Stimulated activated naive CD8-positive, alpha-beta T cell treated with anti-CD3 and anti-CD28 coated beads, Interleukin-15, amount 100 ng/mL, for 72 hours (primary cell): ENCODE measurements at regions not wholly inside any gene's neighbourhood (a gene's known extent, or its start where the extent isn't known, plus 50 kb on each side); places are given as distances from the start of the nearest gene placed in this dataset.

Source experiments
- ATAC-seq: fragments of 150-1000 bp; cut with Tn5 transposase; 2 replicates; pipeline ENCODE4 v1.10.0; 2021; ENCODE audit warnings: mild to moderate bottlenecking, moderate library complexity
- DNase-seq, 2 donors: peaks; one replicate each; pipeline ENCODE4 v3.0.0; 2021 to 2022
- H3K27ac Mint-ChIP-seq, 2 donors: one replicate each; pipeline ENCODE4 v1.8.0; 2022; ENCODE audit warnings: mild to moderate bottlenecking in 2 of 2, mixed read lengths in 2 of 2, moderate library complexity in 2 of 2
- H3K27me3 Mint-ChIP-seq: one replicate; pipeline ENCODE4 v1.8.0; 2022; ENCODE audit warnings: mixed read lengths
- H3K4me1 Mint-ChIP-seq: one replicate; pipeline ENCODE4 v1.8.0; 2022; ENCODE audit warnings: mild to moderate bottlenecking, mixed read lengths
- H3K4me3 Mint-ChIP-seq, 2 donors: one replicate each; pipeline ENCODE4 v1.8.0; 2022; ENCODE audit warnings: mild to moderate bottlenecking in 2 of 2, mixed read lengths in 2 of 2, moderate library complexity in 1 of 2
- H3K9me3 Mint-ChIP-seq, 2 donors: one replicate each; pipeline ENCODE4 v1.8.0; 2022; ENCODE audit warnings: mixed read lengths in 2 of 2

- ATAC-seq (no peak), DNase-seq (no peak)
- H3K27ac Mint-ChIP-seq = no peak overlapping the region
- no peaks in the 10 kb centered on the region for H3K27me3 Mint-ChIP-seq
- no peak overlapping the region for H3K4me3 Mint-ChIP-seq
- no peaks in the 10 kb centered on the region for H3K4me1 Mint-ChIP-seq
- H3K9me3 Mint-ChIP-seq = no peaks in the 10 kb centered on the region
Measured at GRCh38 chr2:56012221-56012765, 88.7 kb upstream of the EFEMP1 start.

DNA sequence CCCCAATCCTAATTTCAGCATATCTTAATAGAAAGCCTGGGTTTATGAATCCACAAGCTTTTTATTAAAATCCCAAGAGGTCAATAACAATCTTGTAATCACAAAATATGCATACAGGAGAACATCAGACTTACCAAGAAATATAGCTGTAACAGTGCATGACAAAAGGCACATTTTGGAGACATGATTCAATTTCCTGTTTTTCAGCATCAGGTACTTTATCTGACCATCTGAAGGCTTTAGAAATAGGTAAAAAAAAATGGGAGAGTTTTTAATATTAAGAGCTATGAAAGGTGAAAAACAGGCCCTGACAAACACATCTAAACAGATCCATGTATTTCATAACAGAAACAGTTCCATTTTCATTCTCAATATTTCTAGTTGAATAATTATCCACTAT is 89.9 kb upstream of the EFEMP1 start:
- no peak for DNase-seq
- H3K9me3 Mint-ChIP-seq = no peaks in the 10 kb centered on the region
- no peak for ATAC-seq
- H3K27ac Mint-ChIP-seq = no peak overlapping the region
- no peak overlapping the region for H3K4me3 Mint-ChIP-seq
- no peaks in the 10 kb centered on the region for H3K4me1 Mint-ChIP-seq
- no peaks in the 10 kb centered on the region for H3K27me3 Mint-ChIP-seq

- H3K9me3 Mint-ChIP-seq = no peaks in the 10 kb centered on the region
- H3K27ac Mint-ChIP-seq = no peak overlapping the region
Measured at GRCh38 chr2:56014046-56014730, 90.6 kb upstream of the EFEMP1 start.

GRCh38 chr2:56015711-56016115 is 92.1 kb upstream of the EFEMP1 start:
- no peak for ATAC-seq
- Mint-ChIP-seq H3K4me3 (no peak overlapping the region), H3K27me3 (no peaks in the 10 kb centered on the region), H3K27ac (no peak overlapping the region), H3K9me3 (no peaks in the 10 kb centered on the region), H3K4me1 (no peaks in the 10 kb centered on the region)
- no peak for DNase-seq

More at GRCh38 chr2:56014046-56014730, 90.6 kb upstream of the EFEMP1 start:
- H3K4me3 Mint-ChIP-seq = no peak overlapping the region
- ATAC-seq (no peak), DNase-seq (no peak)
- no peaks in the 10 kb centered on the region for H3K4me1 Mint-ChIP-seq
- no peaks in the 10 kb centered on the region for H3K27me3 Mint-ChIP-seq

DNA sequence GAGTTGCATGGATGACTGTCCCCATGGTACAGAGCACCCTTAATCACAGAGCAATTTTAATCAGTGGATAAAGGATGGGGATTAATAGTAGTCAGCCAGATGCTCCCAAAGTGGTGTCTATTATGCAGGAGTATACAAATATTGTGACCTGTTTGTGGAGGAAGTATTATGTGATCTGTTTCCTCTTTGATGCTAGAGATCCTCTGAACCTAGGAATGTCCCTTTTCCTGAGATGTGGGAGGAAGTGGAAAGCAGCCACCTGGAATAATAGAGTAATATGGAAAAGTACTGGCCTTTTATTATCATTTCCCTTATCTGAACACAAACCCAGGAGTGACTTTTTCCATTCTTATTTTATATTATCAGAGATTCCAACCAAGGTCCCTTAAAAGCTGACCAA is 94.2 kb upstream of the EFEMP1 start:
- no peak for DNase-seq
- Mint-ChIP-seq H3K27me3 (no peaks in the 10 kb centered on the region), H3K27ac (no peak overlapping the region), H3K9me3 (no peaks in the 10 kb centered on the region), H3K4me1 (no peaks in the 10 kb centered on the region), H3K4me3 (no peak overlapping the region)
- no peak for ATAC-seq

DNA sequence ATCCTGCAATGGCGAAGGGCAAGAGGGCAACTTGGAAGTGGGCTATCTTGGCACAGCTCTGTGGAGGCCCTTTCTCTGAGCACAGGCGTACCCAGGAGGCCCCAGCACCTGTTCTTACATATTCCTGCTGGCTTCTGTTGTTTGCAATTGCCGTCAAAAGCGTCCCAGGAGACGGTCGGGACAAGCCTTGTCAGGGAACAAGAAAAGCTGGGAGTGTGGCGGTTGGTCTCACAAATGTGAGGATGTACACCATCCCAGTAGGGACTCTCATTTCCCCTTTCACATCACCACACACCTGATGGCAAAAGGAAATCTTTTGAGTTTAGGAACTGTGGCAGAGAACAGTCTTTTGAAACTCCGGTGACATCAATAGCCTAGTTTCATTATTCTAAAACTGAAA is 94.7 kb upstream of the EFEMP1 start:
- no peak for DNase-seq
- Mint-ChIP-seq H3K4me1 (no peaks in the 10 kb centered on the region), H3K4me3 (no peak overlapping the region), H3K27me3 (no peaks in the 10 kb centered on the region), H3K9me3 (no peaks in the 10 kb centered on the region), H3K27ac (no peak overlapping the region)
- no peak for ATAC-seq

DNA sequence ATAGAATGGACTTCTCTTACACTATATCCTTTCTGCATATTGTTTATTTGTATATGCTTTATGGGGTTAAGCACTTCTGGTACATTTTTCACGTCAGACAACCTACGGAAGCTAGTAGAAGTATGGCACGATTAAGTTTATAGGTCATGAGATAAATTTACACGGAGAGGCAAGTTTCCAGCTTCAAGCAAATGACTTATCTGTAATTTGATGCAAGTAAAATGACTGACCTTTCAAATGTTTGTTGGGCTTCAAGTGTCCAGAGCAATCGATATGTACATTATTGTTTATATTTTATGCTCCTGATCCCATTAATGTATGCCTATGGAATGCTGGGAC is 97.5 kb upstream of the EFEMP1 start:
- Mint-ChIP-seq H3K4me3 (no peak overlapping the region), H3K4me1 (no peaks in the 10 kb centered on the region), H3K9me3 (no peaks in the 10 kb centered on the region), H3K27ac (no peak overlapping the region), H3K27me3 (no peaks in the 10 kb centered on the region)
- DNase-seq (no peak), ATAC-seq (no peak)

- DNase-seq = no peak
- H3K4me3 Mint-ChIP-seq = no peak overlapping the region
- no peak overlapping the region for H3K27ac Mint-ChIP-seq
Measured at GRCh38 chr2:56021579-56021978, 98.0 kb upstream of the EFEMP1 start.

DNA sequence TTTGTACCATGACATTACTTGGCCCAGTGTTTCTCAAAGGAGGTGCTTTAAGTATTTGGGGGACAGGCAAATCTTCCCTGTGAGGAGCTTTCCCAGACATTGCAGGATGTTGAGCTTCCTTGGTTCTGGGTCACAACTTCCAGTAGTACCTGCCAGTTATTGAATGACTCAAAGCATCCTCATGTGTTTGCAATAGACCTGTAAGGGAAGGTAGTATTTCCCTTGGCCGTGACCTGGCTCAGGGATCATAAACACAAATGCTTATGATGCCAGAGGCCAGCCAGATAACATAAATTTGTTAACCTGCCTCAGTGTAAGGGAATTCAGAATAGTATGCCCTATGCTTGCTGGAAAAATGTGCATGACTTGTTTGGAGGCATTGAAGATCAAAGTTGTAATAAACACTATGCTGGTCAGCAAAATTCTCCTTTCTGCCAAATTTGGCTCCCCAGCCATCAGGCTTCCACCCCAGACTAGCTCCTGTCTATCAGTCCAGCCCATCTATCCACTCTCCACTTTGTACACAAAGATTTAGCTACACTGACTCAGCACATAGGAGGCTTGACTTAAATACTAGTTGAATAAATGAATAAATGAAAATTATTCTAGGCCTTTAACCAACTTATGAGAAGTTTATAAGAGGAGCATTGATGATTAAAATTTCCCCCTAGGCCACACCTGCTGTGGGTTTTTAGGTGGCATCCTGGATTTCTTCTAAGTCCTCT is 102.0 kb upstream of the EFEMP1 start:
- no peak for ATAC-seq
- Mint-ChIP-seq H3K4me1 (no peaks in the 10 kb centered on the region), H3K27ac (no peak overlapping the region), H3K4me3 (no peak overlapping the region), H3K27me3 (no peaks in the 10 kb centered on the region), H3K9me3 (no peaks in the 10 kb centered on the region)
- no peak for DNase-seq

More at GRCh38 chr2:56021579-56021978, 98.0 kb upstream of the EFEMP1 start:
- no peak for ATAC-seq
- no peaks in the 10 kb centered on the region for H3K4me1 Mint-ChIP-seq
- H3K27me3 Mint-ChIP-seq = no peaks in the 10 kb centered on the region
- no peaks in the 10 kb centered on the region for H3K9me3 Mint-ChIP-seq

DNA sequence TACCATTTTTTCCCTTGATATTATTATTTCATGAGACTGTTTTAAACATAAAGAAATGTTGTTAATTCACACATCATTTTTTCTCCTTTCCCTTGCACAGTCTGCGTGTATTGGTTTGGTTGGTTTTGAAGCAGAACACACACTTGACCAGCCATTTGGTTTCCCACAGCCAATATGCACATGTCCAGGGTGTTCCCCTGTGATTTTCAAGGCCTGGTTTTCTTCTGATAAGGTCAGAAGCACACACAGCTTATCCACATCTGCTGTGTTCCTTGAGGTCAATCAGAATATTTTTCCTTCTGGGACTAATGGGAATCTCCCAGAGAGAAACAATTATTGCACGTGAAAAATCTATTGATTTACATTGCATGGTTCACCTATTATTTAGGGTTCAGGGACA is 103.2 kb upstream of the EFEMP1 start:
- no peaks in the 10 kb centered on the region for H3K9me3 Mint-ChIP-seq
- no peak for ATAC-seq

DNA sequence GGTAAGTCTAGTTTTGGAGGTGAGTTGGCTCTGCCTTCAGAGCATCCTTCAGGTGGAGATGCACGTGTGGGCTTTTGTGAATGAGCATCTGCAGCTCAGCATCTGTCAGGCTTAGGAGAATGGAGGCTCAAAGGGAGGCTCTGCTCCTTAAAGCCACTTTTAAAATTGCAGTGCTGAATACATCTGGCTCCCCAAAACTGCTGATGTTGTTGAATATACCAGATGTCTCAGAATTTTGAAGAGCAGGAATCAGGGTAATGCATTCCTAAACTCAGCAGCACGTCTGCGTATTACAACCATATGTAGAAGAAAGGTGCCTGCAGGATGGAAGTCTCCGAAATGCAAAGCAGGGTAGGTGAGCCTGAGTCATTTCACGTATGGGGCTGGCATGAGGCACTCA is 106.5 kb upstream of the EFEMP1 start:
- Mint-ChIP-seq H3K4me3 (no peak overlapping the region), H3K27me3 (no peaks in the 10 kb centered on the region), H3K4me1 (no peaks in the 10 kb centered on the region), H3K27ac (no peak overlapping the region), H3K9me3 (no peaks in the 10 kb centered on the region)
- ATAC-seq (no peak), DNase-seq (no peak)

More for the DNA sequence above, 103.2 kb upstream of the EFEMP1 start:
- Mint-ChIP-seq H3K27ac (no peak overlapping the region), H3K27me3 (no peaks in the 10 kb centered on the region), H3K4me3 (no peak overlapping the region), H3K4me1 (no peaks in the 10 kb centered on the region)
- no peak for DNase-seq

DNA sequence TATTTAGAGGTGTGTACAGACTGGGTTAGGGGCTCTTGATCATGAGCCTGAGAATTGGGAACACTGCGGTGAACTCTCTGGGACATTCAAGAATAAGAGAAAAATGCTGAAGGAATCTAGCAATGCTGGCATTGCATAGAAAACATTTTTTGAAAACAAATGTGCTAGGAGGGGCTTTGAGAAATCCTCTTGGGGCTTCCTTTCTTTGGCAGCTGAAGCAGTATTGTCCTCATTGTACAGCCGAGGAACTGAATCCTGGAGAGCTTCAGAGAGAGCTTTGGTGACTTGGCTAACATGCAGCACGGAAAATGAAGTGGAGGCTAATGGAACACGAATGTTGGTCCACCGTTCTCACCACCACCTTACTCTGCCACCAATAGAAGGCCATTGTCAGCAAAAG is 107.3 kb upstream of the EFEMP1 start:
- no peak for DNase-seq
- Mint-ChIP-seq H3K27ac (no peak overlapping the region), H3K4me1 (no peaks in the 10 kb centered on the region), H3K27me3 (no peaks in the 10 kb centered on the region), H3K9me3 (no peaks in the 10 kb centered on the region), H3K4me3 (no peak overlapping the region)
- no peak for ATAC-seq

DNA sequence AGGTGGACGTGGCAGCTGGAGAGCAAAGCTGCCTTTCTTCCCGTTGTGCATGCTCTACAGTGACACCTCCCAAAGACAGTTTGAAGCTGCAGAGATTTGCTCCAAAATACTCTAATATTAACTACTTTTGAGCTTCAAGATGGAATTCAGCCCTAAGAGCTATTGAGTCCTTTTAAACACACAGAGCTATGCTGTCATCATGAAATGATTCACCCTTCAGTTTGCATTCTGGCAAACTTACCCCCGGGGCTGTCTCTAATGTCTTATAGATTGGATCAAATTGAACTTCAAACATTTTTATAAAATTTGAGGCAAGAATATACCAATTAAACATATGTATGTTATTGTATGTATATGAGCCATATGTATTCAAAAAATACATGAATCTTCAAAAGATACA is 110.7 kb upstream of the EFEMP1 start:
- Mint-ChIP-seq H3K4me3 (no peak overlapping the region), H3K27me3 (no peaks in the 10 kb centered on the region), H3K4me1 (no peaks in the 10 kb centered on the region), H3K27ac (no peak overlapping the region), H3K9me3 (no peaks in the 10 kb centered on the region)
- DNase-seq = no peak
- ATAC-seq = no peak

- DNase-seq (no peak), ATAC-seq (no peak)
- Mint-ChIP-seq H3K27ac (no peak overlapping the region), H3K4me3 (no peak overlapping the region), H3K9me3 (no peaks in the 10 kb centered on the region), H3K27me3 (no peaks in the 10 kb centered on the region), H3K4me1 (no peaks in the 10 kb centered on the region)
Measured at GRCh38 chr2:56040189-56040588, 116.6 kb upstream of the EFEMP1 start.

- no peaks in the 10 kb centered on the region for H3K27me3 Mint-ChIP-seq
- H3K27ac Mint-ChIP-seq = no peak overlapping the region
- DNase-seq = no peak
- H3K9me3 Mint-ChIP-seq = no peaks in the 10 kb centered on the region
- no peaks in the 10 kb centered on the region for H3K4me1 Mint-ChIP-seq
- no peak for ATAC-seq
- no peak overlapping the region for H3K4me3 Mint-ChIP-seq
Measured at GRCh38 chr2:56040834-56041233, 117.3 kb upstream of the EFEMP1 start.

DNA sequence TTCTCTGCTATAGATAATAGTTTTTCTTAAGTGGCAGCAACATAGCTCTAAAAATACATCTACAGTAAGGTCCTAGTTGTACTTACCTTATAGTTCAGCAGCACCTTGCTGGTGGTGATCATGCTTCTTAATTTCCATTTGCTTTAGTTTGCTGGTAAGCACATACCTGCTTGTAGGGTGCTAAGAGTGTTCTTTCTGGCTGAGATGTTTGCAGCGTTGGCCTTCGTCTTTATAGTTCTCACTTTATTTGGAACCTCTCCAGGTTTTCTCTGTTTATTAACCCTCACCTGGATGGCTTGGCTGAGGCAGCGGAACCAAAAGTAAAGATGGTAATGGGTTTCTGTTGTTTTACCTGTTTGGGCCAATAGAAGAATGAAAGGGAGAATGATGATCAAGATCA is 123.6 kb upstream of the EFEMP1 start:
- no peak overlapping the region for H3K27ac Mint-ChIP-seq
- peaks cover 0 to 10% of the 10 kb centered on the region in 2 donors for H3K9me3 Mint-ChIP-seq
- no peak overlapping the region for H3K4me3 Mint-ChIP-seq
- no peaks in the 10 kb centered on the region for H3K27me3 Mint-ChIP-seq
- H3K4me1 Mint-ChIP-seq = no peaks in the 10 kb centered on the region
- no peak for DNase-seq
- no peak for ATAC-seq
